Upper lobe of left lung (tissue), 6 donors: ENCODE measurements at regions not wholly inside any gene's neighbourhood (a gene's known extent, or its start where the extent isn't known, plus 50 kb on each side); places are given as distances from the start of the nearest gene placed in this dataset.
A peak's percentile ranks its signal among the peaks of the same experiment; 100 is the strongest.

Experiments used
- ATAC-seq, 2 donors: fragments of 200-7000 bp; cut with Tn5 transposase; one replicate each; pipeline ENCODE4 v1.9.1; 2022; ENCODE audit warnings: mild to moderate bottlenecking in 2 of 2, moderate library complexity in 2 of 2; ENCODE audit not compliant: low FRiP score in 2 of 2
- DNase-seq, 2 donors: peaks; one replicate each; pipeline ENCODE4 v3.0.0-alpha.2; 2019 to 2020
- H3K27ac ChIP-seq, 4 donors: fragments of 200-600 bp; sonication (generic); one replicate each; pipeline ENCODE4 v1.5.1; 2016 to 2019
- H3K27me3 ChIP-seq, 4 donors: fragments of 200-600 bp; sonication (generic); one replicate each; pipeline ENCODE4 v1.5.1; 2017 to 2019
- H3K36me3 ChIP-seq, 4 donors: fragments of 200-600 bp; sonication (generic); one replicate each; pipeline ENCODE4 v1.5.1; 2016 to 2019
- H3K4me1 ChIP-seq, 4 donors: fragments of 200-600 bp; sonication (generic); one replicate each; pipeline ENCODE4 v1.5.1; 2018 to 2019
- H3K4me3 ChIP-seq, 4 donors: fragments of 200-600 bp; sonication (generic); one replicate each; pipeline ENCODE4 v1.5.1; 2017 to 2019; ENCODE audit warnings: mild to moderate bottlenecking in 2 of 4, moderate library complexity in 1 of 4
- H3K9me3 ChIP-seq, 4 donors: fragments of 200-600 bp; sonication (generic); one replicate each; pipeline ENCODE4 v1.5.1; 2018 to 2019
- EP300 ChIP-seq, 4 donors: sonication (generic); formaldehyde crosslinking; IDR thresholded peaks; one replicate each; pipeline ENCODE4 v1.5.1; 2017; ENCODE audit warnings: antibody characterized with exemption in 4 of 4, control low read depth in 2 of 4
- POLR2A ChIP-seq, 4 donors: fragments of 450-650 bp; IDR thresholded peaks; one replicate each; pipeline ENCODE4 v1.5.1; 2016 to 2017; ENCODE audit warnings: antibody characterized with exemption in 4 of 4, mild to moderate bottlenecking in 2 of 4
- POLR2AphosphoS5 ChIP-seq, 2 donors: sonication (generic); formaldehyde crosslinking; IDR thresholded peaks; one replicate each; pipeline ENCODE4 v1.5.1; 2017; ENCODE audit warnings: antibody characterized with exemption in 2 of 2
- WGBS, 2 donors: methylation state at CpG; one replicate each; pipeline ENCODE4 v1.1.5; 2017 to 2018; 5-methylcytosine and 5-hydroxymethylcytosine counted together
- TF ChIP-seq, protein P1 (sequence below), 6 experiments: fragments of 450-650 bp in 4 of 6; fragments of 200-600 bp in 2 of 6; sonication (generic) in 2 of 6; IDR thresholded peaks; one replicate each; pipeline ENCODE4 v1.5.1; 2016 to 2019; ENCODE audit warnings: antibody characterized with exemption in 6 of 6
- donor health status: DM: no; HTN: no; CAD: no; lungs with moderate emphysema.
- donor health status: DM: no; HTN: yes; CAD: no; lungs with severe emphysema.

DNA sequence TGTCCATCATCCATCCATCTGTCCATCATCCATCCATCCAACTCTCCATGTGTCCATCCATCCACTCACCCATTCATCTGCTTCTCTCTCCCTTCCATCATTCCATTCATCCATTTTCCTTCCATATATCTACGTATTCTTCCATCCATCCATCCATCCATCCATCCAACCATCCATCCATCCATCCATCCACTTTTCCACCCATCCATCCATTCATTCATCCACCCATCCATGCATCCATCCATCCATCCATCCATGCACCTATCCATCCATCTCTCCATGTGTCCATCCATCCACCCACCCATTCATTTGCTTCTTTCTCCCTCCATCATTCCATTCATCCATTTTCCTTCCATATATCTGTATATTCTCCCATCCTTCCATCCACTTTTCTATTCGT is 214.0 kb upstream of the RTL1 start:
- TF ChIP-seq, protein P1, sequence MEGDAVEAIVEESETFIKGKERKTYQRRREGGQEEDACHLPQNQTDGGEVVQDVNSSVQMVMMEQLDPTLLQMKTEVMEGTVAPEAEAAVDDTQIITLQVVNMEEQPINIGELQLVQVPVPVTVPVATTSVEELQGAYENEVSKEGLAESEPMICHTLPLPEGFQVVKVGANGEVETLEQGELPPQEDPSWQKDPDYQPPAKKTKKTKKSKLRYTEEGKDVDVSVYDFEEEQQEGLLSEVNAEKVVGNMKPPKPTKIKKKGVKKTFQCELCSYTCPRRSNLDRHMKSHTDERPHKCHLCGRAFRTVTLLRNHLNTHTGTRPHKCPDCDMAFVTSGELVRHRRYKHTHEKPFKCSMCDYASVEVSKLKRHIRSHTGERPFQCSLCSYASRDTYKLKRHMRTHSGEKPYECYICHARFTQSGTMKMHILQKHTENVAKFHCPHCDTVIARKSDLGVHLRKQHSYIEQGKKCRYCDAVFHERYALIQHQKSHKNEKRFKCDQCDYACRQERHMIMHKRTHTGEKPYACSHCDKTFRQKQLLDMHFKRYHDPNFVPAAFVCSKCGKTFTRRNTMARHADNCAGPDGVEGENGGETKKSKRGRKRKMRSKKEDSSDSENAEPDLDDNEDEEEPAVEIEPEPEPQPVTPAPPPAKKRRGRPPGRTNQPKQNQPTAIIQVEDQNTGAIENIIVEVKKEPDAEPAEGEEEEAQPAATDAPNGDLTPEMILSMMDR (IDR thresholded peaks at IDR 0.05) = no peak
- TF ChIP-seq EP300 (IDR thresholded peaks at IDR 0.05) = no peak
- TF ChIP-seq POLR2AphosphoS5 (IDR thresholded peaks at IDR 0.05) = no peak
- no peak for TF ChIP-seq POLR2A (IDR thresholded peaks at IDR 0.05)
- no peaks in the 10 kb centered on the region for H3K36me3 ChIP-seq
- WGBS, 2 donors = 59 to 64% methylated on average over 2 of the region's 2 CpGs
- H3K27me3 ChIP-seq = no peaks in the 10 kb centered on the region
- no peak overlapping the region for H3K27ac ChIP-seq
- H3K9me3 ChIP-seq = no peaks in the 10 kb centered on the region
- no peak overlapping the region for H3K4me3 ChIP-seq
- DNase-seq = no peak
- H3K4me1 ChIP-seq = no peaks in the 10 kb centered on the region
- ATAC-seq = no peak

DNA sequence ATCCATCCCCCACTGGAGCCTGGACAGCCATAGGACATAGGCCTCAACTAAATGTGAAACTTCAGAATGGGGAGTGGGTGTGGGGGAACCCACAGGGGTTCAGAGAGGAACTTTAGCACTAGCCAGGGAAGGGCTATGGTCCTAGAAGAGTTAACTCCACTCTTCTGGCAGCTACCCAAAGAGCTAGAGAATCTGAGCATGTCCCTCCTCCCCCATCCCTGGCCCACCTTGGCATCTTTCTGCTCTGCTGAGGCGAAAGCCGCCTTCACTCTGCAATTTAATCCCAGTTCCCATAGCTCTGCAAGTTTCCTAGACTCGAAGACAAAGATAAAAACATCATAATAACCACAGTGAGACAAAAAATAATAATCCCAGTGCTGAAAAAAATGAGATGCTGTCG is 214.7 kb upstream of the RTL1 start:
- ATAC-seq (no peak), DNase-seq (peak in 1 of 2 donors; percentile 6)
- TF ChIP-seq EP300 (IDR thresholded peaks at IDR 0.05) (no peak), POLR2A (IDR thresholded peaks at IDR 0.05) (no peak), POLR2AphosphoS5 (IDR thresholded peaks at IDR 0.05) (no peak)
- TF ChIP-seq, protein P1 (IDR thresholded peaks at IDR 0.05) = no peak
- Histone ChIP-seq H3K27me3 (no peaks in the 10 kb centered on the region), H3K4me3 (no peak overlapping the region), H3K4me1 (no peaks in the 10 kb centered on the region), H3K27ac (no peak overlapping the region), H3K36me3 (no peaks in the 10 kb centered on the region), H3K9me3 (no peaks in the 10 kb centered on the region)
- WGBS, 2 donors = 80 to 85% methylated on average over 4 of the region's 4 CpGs

DNA sequence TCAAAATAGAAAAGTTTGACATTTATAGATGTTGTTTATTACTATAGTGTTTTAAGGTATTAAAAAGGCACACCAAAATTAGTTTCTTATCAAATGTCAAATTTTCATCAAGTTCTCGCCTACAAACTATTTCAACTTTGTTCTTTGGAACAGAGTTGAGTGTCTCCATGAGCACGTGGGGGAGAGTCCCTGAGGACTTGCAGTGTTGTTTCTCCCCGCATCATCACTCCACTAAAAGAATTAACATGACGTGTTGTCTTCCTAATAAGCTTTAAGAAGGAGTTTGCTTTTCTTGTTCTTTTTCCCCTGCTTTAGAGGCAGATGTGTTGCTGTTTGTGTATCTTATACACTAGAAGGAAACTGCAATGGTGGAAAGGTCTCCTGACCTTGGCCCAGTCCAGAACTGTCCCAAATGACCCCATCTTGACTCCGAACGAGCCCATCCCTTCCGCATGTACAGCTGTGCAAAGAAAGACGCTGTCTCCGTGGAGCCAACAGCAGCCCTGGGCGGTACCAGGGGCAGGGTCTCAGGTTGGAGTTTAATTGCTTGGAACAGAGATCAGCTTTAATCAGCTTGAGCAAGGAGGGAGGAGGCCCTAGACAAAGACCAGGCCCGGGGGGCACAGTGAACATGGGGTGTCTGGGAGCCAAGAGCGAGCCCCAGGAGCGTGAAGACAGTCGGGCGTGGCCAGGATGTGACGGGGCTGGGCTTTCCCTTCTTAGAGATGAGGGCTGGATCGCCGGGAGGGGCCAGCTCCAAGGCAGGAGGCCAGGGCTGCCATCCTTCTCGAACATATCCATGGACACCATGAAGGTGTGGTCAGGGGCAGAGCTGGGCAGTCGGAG is 215.4 kb upstream of the RTL1 start:
- Histone ChIP-seq H3K27ac (no peak overlapping the region), H3K4me3 (no peak overlapping the region), H3K9me3 (no peaks in the 10 kb centered on the region), H3K36me3 (no peaks in the 10 kb centered on the region), H3K27me3 (no peaks in the 10 kb centered on the region), H3K4me1 (no peaks in the 10 kb centered on the region)
- TF ChIP-seq POLR2AphosphoS5 (IDR thresholded peaks at IDR 0.05) = no peak
- TF ChIP-seq, protein P1 (IDR thresholded peaks at IDR 0.05) = no peak
- TF ChIP-seq EP300 (IDR thresholded peaks at IDR 0.05) = no peak
- no peak for TF ChIP-seq POLR2A (IDR thresholded peaks at IDR 0.05)
- ATAC-seq (no peak), DNase-seq (peak in 1 of 2 donors; percentile 11)
- 76 to 78% methylated on average over 19 to 20 of the region's 20 CpGs for WGBS, 2 donors

DNA sequence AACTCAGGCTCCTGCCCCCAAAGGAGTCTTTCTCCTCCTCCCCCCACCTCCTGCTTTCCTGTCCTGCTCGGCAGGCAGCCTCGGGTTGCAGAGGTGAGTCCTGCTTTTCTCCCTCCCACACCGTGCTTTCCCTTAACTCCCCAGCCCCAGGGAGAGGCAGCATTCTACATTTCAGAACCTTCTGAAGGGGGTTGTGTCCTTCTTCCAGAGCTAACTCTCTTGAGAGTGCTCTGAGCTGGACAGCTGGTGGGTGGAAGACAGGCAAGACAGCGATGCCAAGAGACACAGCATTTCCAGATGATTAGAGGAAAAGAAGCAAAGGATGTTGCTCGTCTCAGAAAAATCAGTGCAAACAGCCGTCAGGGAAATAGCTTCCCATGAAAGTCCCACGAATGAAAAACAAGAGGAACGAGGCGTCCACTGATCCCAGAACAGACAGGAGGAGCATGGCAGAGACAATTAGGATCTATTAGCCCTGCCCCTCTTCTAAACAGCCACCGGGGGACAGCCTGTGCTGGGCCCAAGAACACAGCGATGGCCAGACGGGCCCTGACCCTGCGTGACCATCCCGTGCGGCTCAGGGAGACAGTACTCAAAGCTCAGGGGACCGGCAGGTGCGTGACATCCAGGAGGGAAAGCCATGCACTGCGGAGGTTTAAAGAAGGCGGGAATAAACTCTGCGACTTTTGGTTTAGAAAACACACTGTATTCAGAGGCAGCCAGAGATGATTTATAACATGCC is 216.5 kb upstream of the RTL1 start:
- Histone ChIP-seq H3K27me3 (no peaks in the 10 kb centered on the region), H3K36me3 (no peaks in the 10 kb centered on the region), H3K9me3 (no peaks in the 10 kb centered on the region), H3K4me3 (peak overlapping the region in 3 of 4 donors; percentile 16 to 37 (median 24)), H3K4me1 (no peaks in the 10 kb centered on the region), H3K27ac (peak overlapping the region in 1 of 4 donors; percentile 59)
- peak in 1 of 2 donors; percentile 18 for DNase-seq
- no peak for TF ChIP-seq POLR2AphosphoS5 (IDR thresholded peaks at IDR 0.05)
- no peak for TF ChIP-seq POLR2A (IDR thresholded peaks at IDR 0.05)
- no peak for TF ChIP-seq EP300 (IDR thresholded peaks at IDR 0.05)
- TF ChIP-seq, protein P1 (IDR thresholded peaks at IDR 0.05) = no peak
- WGBS, 2 donors = 51 to 61% methylated on average over 20 of the region's 20 CpGs
- peak in 1 of 2 donors; percentile 5 for ATAC-seq
